KMS-11 (cell line): ENCODE measurements at regions not wholly inside any gene's neighbourhood (a gene's known extent, or its start where the extent isn't known, plus 50 kb on each side); places are given as distances from the start of the nearest gene placed in this dataset.

Experiments used
- H2AFZ ChIP-seq: fragments of 200-600 bp; sonication (generic); 2 replicates; pipeline ENCODE4 v1.6.1; 2016; ENCODE audit warnings: antibody characterized with exemption, mixed run types, low read depth
- H3K27ac ChIP-seq: fragments of 200-600 bp; sonication (generic); 2 replicates; pipeline ENCODE4 v1.6.1; 2016; ENCODE audit warnings: mild to moderate bottlenecking, mixed run types
- H3K27me3 ChIP-seq: fragments of 200-600 bp; sonication (generic); 2 replicates; pipeline ENCODE4 v1.6.1; 2017; ENCODE audit warnings: mild to moderate bottlenecking, low read depth, mixed run types, moderate library complexity; ENCODE audit not compliant: insufficient read depth
- H3K36me3 ChIP-seq: fragments of 200-600 bp; sonication (generic); 2 replicates; pipeline ENCODE4 v1.6.1; 2017; ENCODE audit warnings: mild to moderate bottlenecking, mixed run types; ENCODE audit not compliant: insufficient read depth
- H3K4me1 ChIP-seq: fragments of 200-600 bp; sonication (generic); 2 replicates; pipeline ENCODE4 v1.6.1; 2016; ENCODE audit warnings: mild to moderate bottlenecking, low read depth, mixed run types; ENCODE audit not compliant: poor library complexity, severe bottlenecking
- H3K4me2 ChIP-seq: fragments of 200-600 bp; sonication (generic); 2 replicates; pipeline ENCODE4 v1.7.0; 2016; ENCODE audit warnings: mild to moderate bottlenecking, mixed run types
- H3K4me3 ChIP-seq: fragments of 200-600 bp; sonication (generic); IDR thresholded peaks from 2 replicates; pipeline ENCODE4 v1.6.1; 2017; ENCODE audit warnings: low read depth, low read length, mixed read lengths; ENCODE audit not compliant: insufficient read depth
- H3K79me2 ChIP-seq: fragments of 200-600 bp; sonication (generic); 2 replicates; pipeline ENCODE4 v1.6.1; 2016; ENCODE audit warnings: low read depth, mixed run types; ENCODE audit not compliant: insufficient read depth
- H3K9ac ChIP-seq: fragments of 200-600 bp; sonication (generic); 2 replicates; pipeline ENCODE4 v1.6.1; 2016; ENCODE audit warnings: mild to moderate bottlenecking, mixed run types
- H4K20me1 ChIP-seq: fragments of 200-600 bp; sonication (generic); 2 replicates; pipeline ENCODE4 v1.6.1; 2016; ENCODE audit warnings: mild to moderate bottlenecking, mixed run types; ENCODE audit not compliant: insufficient read depth
- TF ChIP-seq, protein P1 (sequence below): fragments of 200-600 bp; sonication (generic); conservative IDR thresholded peaks from 2 replicates; pipeline ENCODE4 v1.6.1; 2017; ENCODE audit warnings: low read depth, mild to moderate bottlenecking, antibody characterized with exemption, low read length, moderate library complexity, mixed read lengths

DNA sequence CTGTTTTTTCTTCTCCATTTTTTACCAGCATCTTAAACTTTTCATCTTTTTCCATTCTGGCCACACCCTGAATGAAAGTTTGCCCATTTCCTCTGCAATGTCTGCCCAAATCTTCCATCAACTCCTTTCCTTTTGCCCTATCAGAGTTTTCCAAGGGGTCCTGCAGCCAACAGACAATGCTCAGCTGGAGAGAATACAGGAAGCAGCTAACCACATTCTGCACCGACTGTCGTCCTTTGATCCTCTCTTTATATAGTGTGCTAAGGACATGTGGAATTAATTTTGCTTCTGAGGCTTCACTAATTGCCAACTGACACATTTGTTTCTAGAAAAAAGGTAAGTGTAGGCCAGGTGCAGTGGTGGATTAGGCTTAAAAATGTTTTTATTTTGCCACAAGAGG lies 50.5 kb upstream of the DLX2 start:
- H3K27ac ChIP-seq: no peak overlapping the region
- no peak overlapping the region for H2AFZ ChIP-seq
- H3K4me2 ChIP-seq: no peak overlapping the region
- no peak overlapping the region for H3K9ac ChIP-seq
- TF ChIP-seq, protein P1, sequence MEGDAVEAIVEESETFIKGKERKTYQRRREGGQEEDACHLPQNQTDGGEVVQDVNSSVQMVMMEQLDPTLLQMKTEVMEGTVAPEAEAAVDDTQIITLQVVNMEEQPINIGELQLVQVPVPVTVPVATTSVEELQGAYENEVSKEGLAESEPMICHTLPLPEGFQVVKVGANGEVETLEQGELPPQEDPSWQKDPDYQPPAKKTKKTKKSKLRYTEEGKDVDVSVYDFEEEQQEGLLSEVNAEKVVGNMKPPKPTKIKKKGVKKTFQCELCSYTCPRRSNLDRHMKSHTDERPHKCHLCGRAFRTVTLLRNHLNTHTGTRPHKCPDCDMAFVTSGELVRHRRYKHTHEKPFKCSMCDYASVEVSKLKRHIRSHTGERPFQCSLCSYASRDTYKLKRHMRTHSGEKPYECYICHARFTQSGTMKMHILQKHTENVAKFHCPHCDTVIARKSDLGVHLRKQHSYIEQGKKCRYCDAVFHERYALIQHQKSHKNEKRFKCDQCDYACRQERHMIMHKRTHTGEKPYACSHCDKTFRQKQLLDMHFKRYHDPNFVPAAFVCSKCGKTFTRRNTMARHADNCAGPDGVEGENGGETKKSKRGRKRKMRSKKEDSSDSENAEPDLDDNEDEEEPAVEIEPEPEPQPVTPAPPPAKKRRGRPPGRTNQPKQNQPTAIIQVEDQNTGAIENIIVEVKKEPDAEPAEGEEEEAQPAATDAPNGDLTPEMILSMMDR: no peak
- no peaks in the 10 kb centered on the region for H3K79me2 ChIP-seq
- H3K4me1 ChIP-seq: no peaks in the 10 kb centered on the region
- H3K36me3 ChIP-seq: no peaks in the 10 kb centered on the region
- H3K4me3 ChIP-seq: no peak overlapping the region
- no peaks in the 10 kb centered on the region for H3K27me3 ChIP-seq
- H4K20me1 ChIP-seq: no peaks in the 10 kb centered on the region

DNA sequence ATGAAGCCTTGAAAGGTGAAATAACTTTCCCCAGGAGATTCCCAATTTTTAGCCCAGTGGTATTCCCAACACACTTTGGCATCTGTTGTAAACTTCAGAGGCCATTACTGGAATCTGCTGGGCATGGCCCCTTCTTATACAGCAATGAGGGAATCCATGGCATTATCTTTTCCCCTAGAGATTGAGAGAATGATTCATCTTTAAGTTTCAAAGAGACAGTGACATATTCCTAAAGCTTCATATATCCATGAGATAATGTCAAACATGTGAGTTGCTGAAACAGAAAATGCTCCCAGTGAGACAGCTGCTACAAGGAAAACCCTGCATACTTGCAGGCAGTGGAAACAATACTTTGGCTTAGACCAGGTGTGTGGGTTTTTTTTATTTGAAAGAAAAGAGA lies 51.1 kb upstream of the DLX2 start:
- Histone ChIP-seq H3K36me3 (no peaks in the 10 kb centered on the region), H3K27me3 (no peaks in the 10 kb centered on the region), H3K79me2 (no peaks in the 10 kb centered on the region), H3K9ac (no peak overlapping the region), H3K4me2 (no peak overlapping the region), H3K4me3 (no peak overlapping the region), H3K27ac (no peak overlapping the region), H4K20me1 (no peaks in the 10 kb centered on the region), H2AFZ (no peak overlapping the region), H3K4me1 (no peaks in the 10 kb centered on the region)
- TF ChIP-seq, protein P1: no peak

DNA sequence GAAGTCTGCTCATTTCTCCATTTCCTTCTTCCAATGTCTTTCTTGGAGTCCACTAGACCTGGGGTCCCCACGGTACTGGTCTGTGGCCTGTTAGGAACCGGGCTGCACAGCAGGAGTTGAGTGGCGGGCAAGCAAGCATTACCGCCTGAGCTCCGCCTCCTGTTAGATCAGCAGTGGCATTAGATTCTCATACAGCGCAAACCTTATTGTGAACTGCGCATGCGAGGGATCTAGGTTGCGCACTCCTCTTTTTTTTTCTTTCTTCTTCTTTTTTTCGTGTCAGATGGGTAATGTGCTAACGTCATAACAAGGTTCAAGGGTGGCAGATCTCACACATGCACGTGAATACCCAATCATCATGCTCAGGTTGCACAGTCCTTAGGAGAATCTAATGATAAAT lies 53.1 kb upstream of the DLX2 start:
- Histone ChIP-seq H3K4me1 (no peaks in the 10 kb centered on the region), H3K27ac (no peak overlapping the region), H2AFZ (no peak overlapping the region), H3K27me3 (no peaks in the 10 kb centered on the region), H3K79me2 (no peaks in the 10 kb centered on the region), H3K9ac (no peak overlapping the region), H4K20me1 (no peaks in the 10 kb centered on the region), H3K4me3 (no peak overlapping the region), H3K36me3 (no peaks in the 10 kb centered on the region), H3K4me2 (no peak overlapping the region)
- TF ChIP-seq, protein P1: no peak

GRCh38 chr2:172160839-172161238 lies 58.1 kb upstream of the DLX2 start:
- H3K27me3 ChIP-seq: no peaks in the 10 kb centered on the region
- H3K27ac ChIP-seq: no peak overlapping the region
- H3K4me1 ChIP-seq: no peaks in the 10 kb centered on the region
- no peak overlapping the region for H2AFZ ChIP-seq
- H3K36me3 ChIP-seq: no peaks in the 10 kb centered on the region
- H3K4me2 ChIP-seq: no peak overlapping the region
- no peak overlapping the region for H3K9ac ChIP-seq
- no peaks in the 10 kb centered on the region for H4K20me1 ChIP-seq
- TF ChIP-seq, protein P1: no peak
- H3K79me2 ChIP-seq: no peaks in the 10 kb centered on the region
- H3K4me3 ChIP-seq: no peak overlapping the region
